ENCODE measurements at regions not wholly inside any gene's neighbourhood (a gene's known extent, or its start where the extent isn't known, plus 50 kb on each side); places are given as distances from the start of the nearest gene placed in this dataset.

- DNase-seq, result no peak
Measured at GRCh38 chr20:50286174-50286511, 95.5 kb downstream of the CEBPB start.

GRCh38 chr20:50286609-50287008 is 96.0 kb downstream of the CEBPB start:
- DNase-seq, result no peak

DNA sequence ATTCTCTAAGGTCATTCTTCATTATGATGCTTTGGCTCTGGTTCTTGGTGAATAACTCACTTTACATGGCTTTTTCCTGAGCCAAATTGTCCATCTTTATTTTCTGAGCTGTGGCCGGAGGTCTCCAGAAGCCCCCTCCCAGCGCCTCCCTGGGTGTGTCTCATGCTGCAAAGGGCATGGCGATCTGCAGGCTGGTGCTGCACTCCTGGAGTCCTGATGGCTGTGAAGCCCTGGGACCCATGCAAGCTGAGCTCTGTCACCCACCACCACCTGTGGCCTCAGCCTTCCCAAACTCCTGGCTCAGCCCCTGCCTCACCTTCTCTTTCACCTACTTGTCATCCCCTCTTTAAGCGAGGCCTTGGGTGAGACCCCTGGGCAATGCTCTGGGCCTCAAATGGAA is 96.9 kb downstream of the CEBPB start:
- no peak for DNase-seq

GRCh38 chr20:50288128-50288623 is 97.5 kb downstream of the CEBPB start:
- DNase-seq, result no peak

DNA sequence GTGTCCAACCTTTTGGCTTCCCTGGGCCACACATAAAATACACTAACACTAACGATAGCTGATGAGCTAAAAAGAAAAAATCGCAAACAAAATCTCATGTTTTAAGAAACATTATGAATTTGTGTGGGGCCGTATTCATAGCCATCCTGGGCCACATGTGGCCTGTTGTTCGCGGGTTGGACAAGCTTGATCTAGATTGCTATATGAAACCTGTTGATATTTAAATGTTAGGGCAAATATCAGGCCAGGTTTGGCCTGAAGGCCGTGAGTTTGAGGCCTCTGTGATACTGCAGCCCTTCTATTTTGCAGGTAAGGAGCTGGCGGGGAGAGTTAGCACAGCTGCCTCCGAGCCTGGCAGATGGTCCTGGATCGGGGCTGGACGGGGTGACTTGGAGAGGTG is 99.0 kb downstream of the CEBPB start:
- DNase-seq, result no peak

- no peak for DNase-seq
Measured at GRCh38 chr20:50290112-50290511, 99.5 kb downstream of the CEBPB start.

DNA sequence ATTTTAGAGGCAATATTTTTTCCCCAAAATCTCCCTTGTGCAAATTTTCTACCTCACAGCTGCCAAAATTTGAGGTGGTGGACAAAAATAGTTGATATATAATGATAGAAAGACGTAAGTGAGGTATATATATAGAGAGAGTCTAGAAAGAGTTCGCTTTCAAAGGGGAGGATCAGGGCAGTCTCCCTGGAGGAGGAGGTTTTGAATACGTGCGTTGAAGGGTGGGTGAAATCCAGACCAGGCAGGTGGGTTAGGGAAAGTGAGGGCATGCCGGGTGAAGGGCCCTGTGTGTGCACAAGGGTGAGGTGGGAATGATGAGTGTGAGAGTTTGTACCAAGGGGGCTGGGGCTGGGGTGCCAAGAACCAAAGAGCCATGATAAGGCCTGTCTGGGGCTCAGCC is 100.2 kb downstream of the CEBPB start:
- DNase-seq, result no peak

GRCh38 chr20:50291254-50292078 is 100.8 kb downstream of the CEBPB start:
- no peak for DNase-seq

GRCh38 chr20:50292079-50292590 is 101.5 kb downstream of the CEBPB start:
- DNase-seq, result no peak

DNA sequence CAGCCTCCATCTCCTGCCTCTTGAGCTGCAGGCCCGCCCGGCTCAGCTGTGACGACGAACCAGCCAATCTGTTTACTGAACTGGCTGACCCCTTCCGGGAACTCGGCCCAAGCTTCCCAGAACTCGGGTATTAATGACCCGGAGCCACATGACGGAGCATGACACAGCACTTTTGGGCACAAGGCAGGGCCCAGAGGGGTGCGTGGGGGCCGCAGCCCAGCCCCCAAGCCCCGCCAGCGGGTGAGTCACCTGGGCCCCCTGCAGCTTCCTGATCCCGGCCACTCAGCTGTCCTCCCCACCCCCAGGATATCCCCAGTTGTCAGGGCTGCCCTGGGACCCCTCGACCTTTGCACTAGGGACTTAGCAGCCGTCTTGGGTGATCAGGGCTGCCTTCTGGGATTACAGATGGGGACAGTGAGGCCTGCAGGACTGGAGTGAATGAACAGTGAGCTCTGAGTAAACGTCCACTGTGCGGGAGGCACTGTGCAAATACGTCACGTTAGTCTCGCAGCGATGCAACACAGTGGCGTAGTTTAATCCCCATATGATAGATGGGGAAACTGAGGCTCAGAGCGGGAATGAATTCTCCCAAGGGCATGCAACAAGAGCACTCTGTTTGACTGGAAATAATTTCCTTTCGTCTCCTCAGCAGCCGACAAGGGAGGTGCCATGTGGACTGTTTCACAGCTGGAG is 102.1 kb downstream of the CEBPB start:
- DNase-seq, result peak; percentile 32

- DNase-seq, result no peak
Measured at GRCh38 chr20:50293284-50294139, 102.9 kb downstream of the CEBPB start.

DNA sequence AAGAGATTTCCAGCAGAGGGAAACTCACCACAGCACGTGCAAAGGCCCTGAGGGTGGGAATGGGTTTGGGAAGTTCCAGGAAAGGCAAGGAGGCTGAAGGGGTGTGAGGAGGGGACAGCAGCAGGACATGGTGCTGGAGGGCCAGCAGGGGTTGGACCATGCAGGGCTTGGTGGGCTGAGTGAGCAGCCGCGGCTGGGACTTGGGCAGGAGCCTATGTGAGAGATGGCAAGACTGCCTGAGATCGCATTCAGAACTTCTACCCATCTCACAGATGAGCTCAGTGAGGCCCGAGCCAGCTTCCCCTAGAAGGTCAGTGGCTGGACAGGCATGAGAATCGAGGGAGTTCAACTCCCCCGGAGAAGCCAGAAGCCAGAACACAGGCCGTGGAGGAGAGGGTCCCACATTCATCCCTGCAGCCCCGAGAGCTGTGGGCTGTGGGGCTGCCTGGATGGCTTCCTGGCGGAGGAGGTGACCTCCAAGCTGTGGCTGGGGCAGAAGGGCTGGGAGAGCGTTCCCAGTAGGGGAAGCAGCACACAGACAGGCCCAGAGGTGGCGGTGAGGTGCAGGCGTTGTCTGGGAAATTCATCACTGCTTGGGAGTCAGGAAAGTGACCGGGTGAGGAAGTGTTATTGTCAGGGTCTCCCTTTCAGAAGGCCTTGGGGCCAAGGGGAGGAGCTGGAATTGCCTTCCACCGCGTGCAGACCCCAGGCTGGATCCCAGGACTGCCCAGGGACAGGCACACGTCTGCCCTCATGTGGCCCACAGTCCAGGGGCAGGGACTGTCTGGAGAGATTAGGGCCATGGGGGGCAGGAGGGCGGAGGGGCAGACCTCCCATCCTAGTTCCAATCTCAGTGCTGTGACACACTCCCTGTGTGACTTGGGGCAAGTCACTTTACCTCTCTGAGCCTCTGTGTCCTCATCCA is 103.8 kb downstream of the CEBPB start:
- DNase-seq, result no peak

DNA sequence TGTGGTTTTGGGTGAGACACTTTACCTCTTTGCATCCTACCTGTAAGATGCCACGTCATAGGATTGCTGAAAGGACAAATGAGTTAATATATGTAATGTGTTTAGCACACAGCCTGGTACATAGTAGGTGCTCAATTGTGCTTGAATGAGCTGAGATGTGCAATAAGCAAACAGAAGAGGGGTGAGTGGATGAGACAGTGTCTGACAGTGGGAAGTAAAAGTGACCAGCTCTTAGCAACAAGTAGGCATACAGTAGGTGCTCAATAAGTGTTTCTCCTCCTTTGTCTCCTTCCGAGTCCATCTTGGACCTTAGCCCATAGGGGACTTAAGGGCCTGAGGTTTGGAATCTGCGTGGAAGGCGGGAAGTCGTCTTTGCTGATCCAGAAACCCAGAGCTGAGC is 104.7 kb downstream of the CEBPB start:
- DNase-seq, result no peak

DNA sequence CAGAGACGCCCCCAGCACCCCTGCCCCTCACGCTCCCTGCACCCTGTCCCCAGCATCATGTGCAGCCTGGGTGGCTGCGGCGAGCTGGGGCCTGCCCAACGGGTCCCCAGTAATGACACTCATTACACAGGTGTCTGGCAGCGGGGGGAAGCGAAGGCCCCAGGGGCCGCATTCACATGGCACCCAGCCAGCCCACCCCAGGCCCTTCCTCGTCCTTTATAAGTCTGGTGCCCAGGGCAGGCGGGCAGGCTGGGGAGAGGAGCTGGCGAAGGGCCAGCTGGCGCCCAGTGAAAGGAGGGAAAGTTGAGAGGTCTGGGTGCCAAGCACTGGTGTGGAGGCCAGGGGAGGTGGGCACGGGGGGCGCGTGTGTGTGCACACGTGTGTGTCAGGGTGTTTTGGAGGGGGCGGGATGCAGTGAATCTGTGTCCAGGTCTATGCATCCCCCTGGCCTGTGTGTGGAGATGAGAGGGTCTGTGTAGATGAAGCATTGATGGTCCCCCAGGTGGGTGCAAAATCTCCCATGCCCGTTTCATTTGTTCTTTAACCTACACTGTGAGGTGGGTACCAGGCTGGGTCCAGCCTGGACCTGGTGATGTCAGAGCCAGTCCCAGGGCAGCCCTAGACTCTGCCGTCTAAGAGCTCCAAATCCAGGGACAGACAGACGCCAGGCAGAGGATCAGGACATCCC is 105.3 kb downstream of the CEBPB start:
- DNase-seq, result peak; percentile 28

DNA sequence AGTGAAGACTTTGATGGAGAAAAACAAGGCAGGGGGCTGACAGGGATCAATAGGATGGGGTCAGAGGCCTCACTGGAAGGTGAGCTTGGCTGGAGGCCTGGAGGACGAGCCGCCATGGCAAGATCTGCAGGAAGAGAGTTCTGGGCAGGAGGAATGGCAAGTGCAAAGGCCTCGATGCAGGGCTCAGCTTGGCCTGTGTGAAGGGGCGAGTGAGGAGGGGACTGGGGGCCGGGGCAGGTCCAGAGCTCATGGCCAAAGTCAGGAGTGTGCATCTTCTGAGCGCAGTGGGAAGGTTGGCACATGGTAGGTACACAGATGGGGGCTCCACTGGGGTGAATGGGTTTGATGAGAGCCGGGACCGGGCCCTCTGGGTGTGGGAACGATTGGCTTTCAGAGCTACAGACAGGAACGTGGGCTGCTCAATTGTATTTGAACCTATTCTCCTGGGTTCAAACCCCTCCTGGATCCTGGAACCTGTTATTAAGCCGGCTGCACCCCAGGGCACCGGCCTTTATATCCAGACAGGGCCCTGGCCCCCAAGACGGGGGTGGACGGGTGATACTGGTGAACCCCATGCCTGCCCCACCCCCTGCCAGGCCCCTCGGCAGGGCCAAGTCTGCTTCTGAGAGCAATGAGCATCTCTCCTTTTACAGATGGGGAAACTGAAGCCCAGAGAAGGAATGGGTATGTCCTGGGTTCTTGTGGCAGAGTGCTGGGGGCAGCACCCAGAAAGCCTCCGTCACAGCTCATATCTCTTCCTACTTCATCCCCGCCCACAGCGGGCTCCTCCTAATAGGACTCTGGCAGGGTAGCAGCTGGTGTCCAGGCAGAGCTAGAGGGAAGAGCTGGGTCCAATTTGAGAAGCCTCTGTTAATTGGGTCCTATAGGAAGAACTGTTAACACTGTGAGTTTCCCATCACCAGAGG is 106.1 kb downstream of the CEBPB start:
- no peak for DNase-seq

DNA sequence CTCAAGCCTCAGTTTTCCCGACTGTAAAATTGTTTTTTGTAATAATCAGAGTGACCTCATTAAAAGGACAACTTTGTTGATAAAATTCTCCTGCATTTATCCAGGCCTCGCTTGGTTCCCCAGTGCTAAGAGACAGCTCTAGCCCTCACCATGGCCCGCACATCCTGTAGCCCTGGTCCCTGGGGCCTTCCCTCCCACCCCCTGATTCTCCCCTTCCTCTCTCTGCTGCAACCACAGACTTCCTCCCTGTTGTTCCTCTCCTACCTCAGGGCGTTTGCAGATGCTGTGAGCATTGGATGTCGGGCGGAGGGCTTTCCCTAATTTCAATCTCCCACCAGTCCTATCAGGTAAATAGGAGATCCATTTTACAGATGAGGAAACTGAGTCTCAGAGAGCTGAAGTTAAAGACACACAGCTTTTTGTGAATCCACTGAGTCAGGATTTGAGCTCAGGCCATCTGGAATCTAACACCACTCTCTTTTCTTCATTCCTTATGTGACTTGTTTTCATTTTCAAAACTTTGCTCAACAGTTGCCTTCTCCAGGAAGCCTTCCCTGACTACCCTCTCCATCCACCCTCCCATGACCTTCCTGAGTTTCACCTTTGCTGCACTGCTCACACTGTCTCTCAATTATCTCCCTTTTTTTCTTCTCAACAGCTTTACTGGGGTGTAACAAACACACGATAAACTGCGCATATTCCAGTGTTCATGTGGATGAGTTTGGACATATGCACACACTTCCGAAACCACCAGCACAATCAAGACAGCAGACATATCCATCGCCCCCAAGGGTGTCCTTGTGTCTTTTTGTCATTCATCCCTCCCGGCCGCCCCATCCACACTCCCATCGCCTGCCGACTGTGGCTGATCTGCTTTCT is 107.1 kb downstream of the CEBPB start:
- no peak for DNase-seq

DNA sequence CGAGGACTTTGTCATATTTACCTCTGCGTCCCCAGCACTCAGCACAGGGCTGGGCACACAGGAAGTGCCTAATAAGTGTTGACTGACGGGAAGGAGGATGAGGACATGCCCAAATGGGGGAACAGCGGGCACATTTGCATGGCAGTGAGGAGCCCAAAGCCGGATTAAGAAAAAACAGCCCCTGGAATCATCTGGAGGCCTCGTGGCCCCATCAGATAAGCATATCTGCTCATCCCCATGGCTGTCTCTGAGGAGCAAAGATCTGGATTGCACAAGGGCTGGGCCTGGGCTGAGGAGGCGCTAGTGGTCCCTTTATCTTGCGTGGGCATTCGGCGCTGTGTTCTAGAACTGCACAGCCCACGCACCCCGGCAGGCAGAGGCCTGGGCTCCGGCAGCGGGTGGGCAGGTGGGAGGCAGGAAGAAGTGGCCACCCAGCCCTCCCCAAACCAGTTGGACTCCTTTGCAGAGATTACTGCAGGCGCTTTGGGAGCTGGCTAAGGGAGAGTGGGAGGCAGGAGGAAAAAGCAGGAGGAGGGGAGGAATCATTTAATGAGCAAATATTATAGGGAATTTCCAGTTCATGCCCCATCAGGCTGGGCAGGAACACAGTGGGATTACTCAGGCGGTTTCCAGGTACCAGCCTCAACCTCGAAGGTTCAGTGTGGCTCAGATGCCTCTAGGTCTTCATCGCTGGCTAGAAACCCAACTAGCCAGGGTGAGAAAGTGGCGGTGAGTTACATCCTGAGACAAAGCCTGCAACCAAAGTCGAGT is 108.1 kb downstream of the CEBPB start:
- no peak for DNase-seq

DNA sequence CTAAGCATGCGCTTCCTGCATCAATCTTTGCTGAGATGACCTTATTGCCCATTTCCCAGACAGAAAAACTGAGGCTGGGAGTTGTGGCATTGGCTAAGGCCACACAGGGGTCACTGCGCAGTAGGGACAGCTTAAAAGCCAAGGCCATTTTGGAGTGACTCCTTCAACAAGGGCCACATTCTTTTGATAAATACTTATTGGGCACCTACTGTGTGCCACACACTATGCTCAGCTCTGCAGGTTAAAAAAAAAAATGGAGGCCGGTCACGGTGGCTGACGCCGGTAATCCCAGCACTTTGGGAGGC is 108.6 kb downstream of the CEBPB start:
- no peak for DNase-seq

- no peak for DNase-seq
Measured at GRCh38 chr20:50301165-50301564, 110.5 kb downstream of the CEBPB start.
